Mucosa of descending colon (tissue), 3 donors: ENCODE measurements at regions not wholly inside any gene's neighbourhood (a gene's known extent, or its start where the extent isn't known, plus 50 kb on each side); places are given as distances from the start of the nearest gene placed in this dataset.

ENCODE experiments used
- ATAC-seq: fragments of 200-7000 bp; cut with Tn5 transposase; one replicate; pipeline ENCODE4 v1.9.1; 2020; ENCODE audit warnings: mild to moderate bottlenecking, moderate library complexity
- DNase-seq, 3 donors: peaks; one replicate each; pipeline ENCODE4 v3.0.0-alpha.2; 2020
- H3K36me3 ChIP-seq: fragments of 200-600 bp; one replicate; pipeline ENCODE4 v1.8.0; 2021; ENCODE audit warnings: low read depth, mild to moderate bottlenecking
- H3K4me1 ChIP-seq: fragments of 200-600 bp; one replicate; pipeline ENCODE4 v1.8.0; 2021; ENCODE audit warnings: low read depth, mild to moderate bottlenecking
- H3K4me3 ChIP-seq: fragments of 200-600 bp; one replicate; pipeline ENCODE4 v1.8.0; 2021; ENCODE audit warnings: mild to moderate bottlenecking
- H3K9me3 ChIP-seq: fragments of 200-600 bp; one replicate; pipeline ENCODE4 v1.8.0; 2021; ENCODE audit warnings: mild to moderate bottlenecking
- CTCF ChIP-seq: fragments of 200-600 bp; IDR thresholded peaks from one replicate; pipeline ENCODE4 v1.8.0; 2022; ENCODE audit warnings: antibody characterized with exemption, mild to moderate bottlenecking
- intact Hi-C, 2 donors: fragments of 100-400 bp; cut with DNase I in 1 of 2; cut with micrococcal nuclease in 1 of 2; formaldehyde crosslinking; loops; one replicate each; pipeline versions ENCODE4 v1.11.0 to v1.11.1; 2022; cut with DNase I, micrococcal nuclease
- donor health status: DM: no; HTN: no; CAD: no; lungs with moderate emphysema.
- donor health status: DM: no; HTN: no; CAD: no.
- donor health status: DM: no; HTN: yes; CAD: no.

GRCh38 chr6:71420095-71420692 is 131.6 kb downstream of the OGFRL1 start:
- no peak for TF ChIP-seq CTCF
- intact Hi-C loops = no loop called here
- H3K9me3 ChIP-seq = no peaks in the 10 kb centered on the region
- peak overlapping the region; percentile 38 for H3K4me3 ChIP-seq
- DNase-seq = peak; percentile 9 to 52 (median 38)
- H3K4me1 ChIP-seq = no peaks in the 10 kb centered on the region
- ATAC-seq = peak; percentile 62
- no peaks in the 10 kb centered on the region for H3K36me3 ChIP-seq

GRCh38 chr6:71420693-71421328 is 132.2 kb downstream of the OGFRL1 start:
- Histone ChIP-seq H3K36me3 (no peaks in the 10 kb centered on the region), H3K9me3 (no peaks in the 10 kb centered on the region), H3K4me3 (peak overlapping the region; percentile 38), H3K4me1 (no peaks in the 10 kb centered on the region)
- ATAC-seq = peak; percentile 98
- intact Hi-C loops = no loop called here
- no peak for TF ChIP-seq CTCF
- peak; percentile 83 to 88 (median 86) for DNase-seq

- TF ChIP-seq CTCF = no peak
- Histone ChIP-seq H3K4me3 (no peak overlapping the region), H3K36me3 (no peaks in the 10 kb centered on the region), H3K9me3 (no peaks in the 10 kb centered on the region), H3K4me1 (no peaks in the 10 kb centered on the region)
- intact Hi-C loops = no loop called here
- no peak for DNase-seq
- ATAC-seq = no peak
Observed at GRCh38 chr6:71421611-71422010, 133.0 kb downstream of the OGFRL1 start.

GRCh38 chr6:71430018-71430417 is 141.4 kb downstream of the OGFRL1 start:
- ATAC-seq = no peak

DNA sequence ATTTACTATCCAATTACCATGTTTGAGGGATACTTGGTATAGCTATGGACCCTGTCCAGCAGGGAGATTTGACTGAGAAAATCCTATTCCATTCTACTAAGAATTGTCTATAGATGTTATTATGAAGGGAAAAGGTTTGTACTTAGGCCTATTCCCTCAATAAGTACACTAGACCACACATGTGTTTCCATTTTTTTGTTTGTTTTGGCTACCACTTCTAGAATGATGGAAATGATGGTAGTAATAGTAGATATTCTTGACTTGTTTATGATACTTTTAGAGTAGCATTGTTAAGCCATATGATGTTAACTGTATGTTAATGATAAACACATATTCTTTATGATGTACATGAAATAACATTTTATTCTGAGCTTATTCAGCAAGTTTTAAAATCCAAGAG is 144.8 kb downstream of the OGFRL1 start:
- ATAC-seq = no peak
- Histone ChIP-seq H3K36me3 (no peaks in the 10 kb centered on the region), H3K9me3 (no peaks in the 10 kb centered on the region), H3K4me3 (no peak overlapping the region), H3K4me1 (no peaks in the 10 kb centered on the region)
- intact Hi-C loops = no loop called here
- TF ChIP-seq CTCF = no peak
- DNase-seq = no peak

More at GRCh38 chr6:71430018-71430417, 141.4 kb downstream of the OGFRL1 start:
- H3K4me1 ChIP-seq = no peaks in the 10 kb centered on the region
- no peaks in the 10 kb centered on the region for H3K36me3 ChIP-seq
- no peak overlapping the region for H3K4me3 ChIP-seq
- no peak for TF ChIP-seq CTCF
- H3K9me3 ChIP-seq = no peaks in the 10 kb centered on the region
- DNase-seq = no peak
- intact Hi-C loops = no loop called here
